ENCODE measurements at regions not wholly inside any gene's neighbourhood (a gene's known extent, or its start where the extent isn't known, plus 50 kb on each side); places are given as distances from the start of the nearest gene placed in this dataset.
"Not testable (repeated sequence)": the region's sequence is repeated elsewhere in the genome, so short reads cannot be mapped to it uniquely, and the experiment has no call there.

- peaks cover 9% of the 10 kb centered on the region for H3K36me3 Mint-ChIP-seq
- no peak for DNase-seq (ENCODE audit: low spot score)
- H3K27me3 Mint-ChIP-seq (ENCODE audit: low read depth), result no peaks in the 10 kb centered on the region; the same call in 1 of the 2 replicates
- no peak for TF ChIP-seq JUN (CRISPR knock-in tag; IDR thresholded peaks at IDR 0.05)
- TF ChIP-seq IRF2 (CRISPR knock-in tag; IDR thresholded peaks at IDR 0.05; ENCODE audit: borderline replicate concordance, low read depth), result no peak
- no peak overlapping the region for H3K27ac Mint-ChIP-seq
- ChIA-PET CTCF (no interaction called here), POLR2A (no interaction called here)
- peaks cover 4% of the 10 kb centered on the region for H3K4me1 Mint-ChIP-seq
- no peak overlapping the region for H3K4me3 Mint-ChIP-seq
- ATAC-seq, result no peak
- peaks cover 19% of the 10 kb centered on the region for H3K9me3 Mint-ChIP-seq
These were observed 546.3 kb downstream of the RAB38 start for GRCh38 chr11:87628957-87629356.

GRCh38 chr11:87628026-87628580, 547.1 kb downstream of the RAB38 start:
- peaks cover 19% of the 10 kb centered on the region for H3K9me3 Mint-ChIP-seq
- peak; percentile 90 for ATAC-seq
- POLR2A ChIA-PET, result no interaction called here
- CTCF ChIA-PET, result interaction anchor here (1.7 kb wide), 1 partner anchor 95 kb away, joined by 5 read pairs; no protein-coding TSS in a partner anchor
- no peak overlapping the region for H3K4me3 Mint-ChIP-seq
- no peak for DNase-seq (ENCODE audit: low spot score)
- peaks cover 10% of the 10 kb centered on the region for H3K36me3 Mint-ChIP-seq
- no peak overlapping the region for H3K27ac Mint-ChIP-seq
- H3K27me3 Mint-ChIP-seq (ENCODE audit: low read depth), result no peaks in the 10 kb centered on the region; the same call in 1 of the 2 replicates
- peaks cover 11% of the 10 kb centered on the region for H3K4me1 Mint-ChIP-seq
- no peak for TF ChIP-seq NR1H2 (CRISPR knock-in tag; IDR thresholded peaks at IDR 0.05)
- no peak for TF ChIP-seq FOXP1 (CRISPR knock-in tag; IDR thresholded peaks at IDR 0.05; ENCODE audit: borderline replicate concordance)
- no peak for TF ChIP-seq NR3C1 (CRISPR knock-in tag; conservative IDR thresholded peaks at IDR 0.05; ENCODE audit: low read depth)
- no peak for TF ChIP-seq CDX4 (CRISPR knock-in tag; IDR thresholded peaks at IDR 0.05; ENCODE audit: borderline replicate concordance)
- no peak for TF ChIP-seq ETV6 (CRISPR knock-in tag; IDR thresholded peaks at IDR 0.05)

- Mint-ChIP-seq H3K27ac (peak overlapping the region; percentile 83), H3K36me3 (peaks cover 28% of the 10 kb centered on the region), H3K4me3 (peak overlapping the region; percentile 66), H3K4me1 (peaks cover 17% of the 10 kb centered on the region), H3K9me3 (peaks cover 32% of the 10 kb centered on the region)
- peak; percentile 41; the same call in 1 of the 2 replicates for ATAC-seq
- 0 out of 2 replicates have a peak, but pooled peaks have one; percentile 12 for TF ChIP-seq ZNF281 (CRISPR knock-in tag; IDR thresholded peaks at IDR 0.05)
- POLR2A ChIA-PET; H3K27me3 Mint-ChIP-seq (ENCODE audit: low read depth); CTCF ChIA-PET: not testable (repeated sequence)
- peak; percentile 22 for DNase-seq (ENCODE audit: low spot score)
These were observed 551.5 kb downstream of the RAB38 start for GRCh38 chr11:87623531-87624365.

- ChIA-PET CTCF (no interaction called here), POLR2A (no interaction called here)
- H3K27me3 Mint-ChIP-seq (ENCODE audit: low read depth), result no peaks in the 10 kb centered on the region; the same call in 1 of the 2 replicates
- H3K27ac Mint-ChIP-seq, result no peak overlapping the region
- H3K36me3 Mint-ChIP-seq, result 0 out of 2 replicates have a peak, but pooled peaks cover 5% of the 10 kb centered on the region
- peaks cover 5% of the 10 kb centered on the region for H3K9me3 Mint-ChIP-seq
- H3K4me3 Mint-ChIP-seq, result no peak overlapping the region
- no peak for DNase-seq (ENCODE audit: low spot score)
- no peaks in the 10 kb centered on the region for H3K4me1 Mint-ChIP-seq
- ATAC-seq, result no peak
- TF ChIP-seq E2F5 (CRISPR knock-in tag; IDR thresholded peaks at IDR 0.05) (no peak), SOX15 (CRISPR knock-in tag; IDR thresholded peaks at IDR 0.05) (no peak), ZNF138 (CRISPR knock-in tag; conservative IDR thresholded peaks at IDR 0.05) (no peak), MAX (CRISPR knock-in tag; IDR thresholded peaks at IDR 0.05) (no peak), NR3C1 (CRISPR knock-in tag; conservative IDR thresholded peaks at IDR 0.05; ENCODE audit: low read depth) (no peak), CBFB (CRISPR knock-in tag; IDR thresholded peaks at IDR 0.05; ENCODE audit: low read depth) (no peak), E2F4 (CRISPR knock-in tag; IDR thresholded peaks at IDR 0.05; ENCODE audit: borderline replicate concordance, low read depth) (no peak), ZNF512 (CRISPR knock-in tag; IDR thresholded peaks at IDR 0.05; ENCODE audit: borderline replicate concordance) (no peak), NR1H2 (CRISPR knock-in tag; IDR thresholded peaks at IDR 0.05) (no peak), NR2C2 (CRISPR knock-in tag; IDR thresholded peaks at IDR 0.05) (no peak), GTF2I (CRISPR knock-in tag; conservative IDR thresholded peaks at IDR 0.05) (no peak), ZNF219 (CRISPR knock-in tag; IDR thresholded peaks at IDR 0.05; ENCODE audit: borderline replicate concordance) (no peak)
These were observed 558.7 kb downstream of the RAB38 start for GRCh38 chr11:87616511-87616910.
